Keratinocyte (primary cell): ENCODE measurements at regions not wholly inside any gene's neighbourhood (a gene's known extent, or its start where the extent isn't known, plus 50 kb on each side); places are given as distances from the start of the nearest gene placed in this dataset.

ENCODE experiments used
- DNase-seq: peaks from one replicate; pipeline ENCODE4 v3.0.0-alpha.2; 2011; ENCODE audit warnings: low read depth, missing footprints, low spot score
- FAIRE-seq: peaks from 2 replicates; lab custom pipeline; 2011; peaks lifted over from hg19 to GRCh38; lab: Jason Lieb, UNC
- H2AFZ ChIP-seq: 2 replicates; pipeline ENCODE4 v1.6.0; 2012; ENCODE audit warnings: low read length, control low read depth, inconsistent platforms; ENCODE audit not compliant: control insufficient read depth
- H3K27ac ChIP-seq: 2 replicates; pipeline ENCODE4 v1.5.1; 2011; ENCODE audit warnings: low read length; ENCODE audit not compliant: control insufficient read depth, insufficient read depth
- H3K27me3 ChIP-seq: 3 replicates; pipeline ENCODE4 v1.6.0; 2011; ENCODE audit warnings: low read length; ENCODE audit not compliant: control insufficient read depth, insufficient read depth; ENCODE audit errors: extremely low read depth
- H3K36me3 ChIP-seq, 2 experiments: 2 replicates in 1 of 2; 3 replicates in 1 of 2; pipeline ENCODE4 v1.5.1; 2011; ENCODE audit warnings: low read length in 2 of 2, mild to moderate bottlenecking in 1 of 2; ENCODE audit not compliant: control insufficient read depth in 2 of 2, insufficient read depth in 2 of 2; ENCODE audit errors: extremely low read depth in 1 of 2
- H3K4me1 ChIP-seq: 3 replicates; pipeline ENCODE4 v1.5.1; 2011; ENCODE audit warnings: low read length; ENCODE audit not compliant: control insufficient read depth, insufficient read depth; ENCODE audit errors: extremely low read depth
- H3K4me2 ChIP-seq: 3 replicates; pipeline ENCODE4 v1.6.0; 2011; ENCODE audit warnings: low read depth, low read length; ENCODE audit not compliant: control insufficient read depth, insufficient read depth; ENCODE audit errors: extremely low read depth
- H3K4me3 ChIP-seq, 3 experiments: fragments of 200-600 bp in 1 of 3; sonication (generic) in 1 of 3; 2 replicates in 2 of 3; 3 replicates in 1 of 3; pipeline ENCODE4 v1.5.1; 2011 to 2016; ENCODE audit warnings: low read length in 3 of 3, mild to moderate bottlenecking in 3 of 3, control low read depth in 2 of 3, inconsistent platforms in 1 of 3, low read depth in 1 of 3, mixed read lengths in 1 of 3, mixed run types in 1 of 3, moderate library complexity in 1 of 3; ENCODE audit not compliant: control insufficient read depth in 2 of 3, insufficient read depth in 2 of 3; ENCODE audit errors: extremely low read depth in 1 of 3
- H3K79me2 ChIP-seq: 2 replicates; pipeline ENCODE4 v1.6.0; 2012; ENCODE audit warnings: low read length; ENCODE audit not compliant: control insufficient read depth, insufficient read depth
- H3K9ac ChIP-seq: 3 replicates; pipeline ENCODE4 v1.6.0; 2011; ENCODE audit warnings: low read length; ENCODE audit not compliant: control insufficient read depth, insufficient read depth; ENCODE audit errors: extremely low read depth
- H3K9me1 ChIP-seq: 3 replicates; pipeline ENCODE4 v1.6.0; 2011; ENCODE audit warnings: low read length; ENCODE audit not compliant: control insufficient read depth, insufficient read depth; ENCODE audit errors: extremely low read depth
- H3K9me3 ChIP-seq: 2 replicates; pipeline ENCODE4 v1.5.1; 2012; ENCODE audit warnings: low read depth, low read length; ENCODE audit not compliant: control insufficient read depth
- H4K20me1 ChIP-seq: 3 replicates; pipeline ENCODE4 v1.6.0; 2011; ENCODE audit warnings: low read length; ENCODE audit not compliant: control insufficient read depth, insufficient read depth; ENCODE audit errors: extremely low read depth
- CTCF ChIP-seq, 3 experiments: IDR thresholded peaks in 1 of 3; conservative IDR thresholded peaks in 1 of 3; optimal IDR thresholded peaks in 1 of 3; 2 replicates in 2 of 3; 3 replicates in 1 of 3; pipeline versions ENCODE3 to v1.5.1; 2011; ENCODE audit warnings: low read length in 3 of 3, mild to moderate bottlenecking in 3 of 3, moderate library complexity in 2 of 3, control low read depth in 1 of 3, inconsistent platforms in 1 of 3; ENCODE audit not compliant: insufficient read depth in 2 of 3; ENCODE audit errors: extremely low read depth in 1 of 3
- EZH2 ChIP-seq: IDR thresholded peaks from one replicate; pipeline ENCODE4 v1.6.1; 2012; ENCODE audit warnings: inconsistent platforms, mild to moderate bottlenecking, low read length, moderate library complexity
- dilution Hi-C: fragments of 300-500 bp; cut with MboI; formaldehyde crosslinking; loops from one replicate; pipeline ENCODE4 v1.7.0; 2020; ENCODE audit warnings: low sequenced_read_pairs; ENCODE audit not compliant: extremely low pct_ligation_motif_present

GRCh38 chr13:82569581-82569980, 1312.7 kb downstream of the SLITRK1 start:
- H3K4me3 ChIP-seq = no peak overlapping the region
- H4K20me1 ChIP-seq = no peaks in the 10 kb centered on the region
- H3K79me2 ChIP-seq = no peaks in the 10 kb centered on the region
- H3K9ac ChIP-seq = no peak overlapping the region
- H3K9me3 ChIP-seq = no peaks in the 10 kb centered on the region
- no peak for DNase-seq
- no peak overlapping the region for H3K27ac ChIP-seq
- TF ChIP-seq EZH2 = no peak
- no peak for TF ChIP-seq CTCF (optimal IDR thresholded peaks at IDR 0.05 in 1 of 3, IDR thresholded peaks at IDR 0.05 in 1 of 3, conservative IDR thresholded peaks at IDR 0.05 in 1 of 3; ENCODE audit: extremely low read depth in 1 of 3, insufficient read depth in 2 of 3, low read length in 3 of 3)
- no peaks in the 10 kb centered on the region for H3K36me3 ChIP-seq
- no peak overlapping the region for H2AFZ ChIP-seq
- no peak overlapping the region for H3K4me2 ChIP-seq
- dilution Hi-C loops = no loop called here
- no peaks in the 10 kb centered on the region for H3K27me3 ChIP-seq
- H3K4me1 ChIP-seq = no peaks in the 10 kb centered on the region
- no peak for FAIRE-seq
- H3K9me1 ChIP-seq = no peaks in the 10 kb centered on the region

GRCh38 chr13:82566864-82567263, 1315.4 kb downstream of the SLITRK1 start:
- H3K36me3 ChIP-seq = no peaks in the 10 kb centered on the region
- H2AFZ ChIP-seq = no peak overlapping the region
- dilution Hi-C loops = no loop called here
- H3K4me2 ChIP-seq = no peak overlapping the region
- FAIRE-seq (no peak), DNase-seq (no peak)
- H3K9me3 ChIP-seq = no peaks in the 10 kb centered on the region
- H3K9ac ChIP-seq = no peak overlapping the region
- TF ChIP-seq EZH2 (no peak), CTCF (optimal IDR thresholded peaks at IDR 0.05 in 1 of 3, IDR thresholded peaks at IDR 0.05 in 1 of 3, conservative IDR thresholded peaks at IDR 0.05 in 1 of 3; ENCODE audit: extremely low read depth in 1 of 3, insufficient read depth in 2 of 3, low read length in 3 of 3) (no peak)
- no peaks in the 10 kb centered on the region for H3K79me2 ChIP-seq
- no peaks in the 10 kb centered on the region for H3K27me3 ChIP-seq
- no peaks in the 10 kb centered on the region for H4K20me1 ChIP-seq
- H3K9me1 ChIP-seq = no peaks in the 10 kb centered on the region
- H3K4me3 ChIP-seq = no peak overlapping the region
- no peak overlapping the region for H3K27ac ChIP-seq
- no peaks in the 10 kb centered on the region for H3K4me1 ChIP-seq
